ENCODE measurements at regions not wholly inside any gene's neighbourhood (a gene's known extent, or its start where the extent isn't known, plus 50 kb on each side); places are given as distances from the start of the nearest gene placed in this dataset.

- DNase-seq = no peak
Measured at GRCh38 chr12:127268706-127269425, 998.1 kb upstream of the TMEM132C start.

GRCh38 chr12:127270193-127270592 lies 996.8 kb upstream of the TMEM132C start:
- DNase-seq = no peak

- no peak for DNase-seq
Measured at GRCh38 chr12:127271776-127272175, 995.2 kb upstream of the TMEM132C start.

- no peak for DNase-seq
Measured at GRCh38 chr12:127272864-127273263, 994.1 kb upstream of the TMEM132C start.

GRCh38 chr12:127273626-127274025 lies 993.3 kb upstream of the TMEM132C start:
- DNase-seq = no peak

- no peak for DNase-seq
Measured at GRCh38 chr12:127275416-127275815, 991.6 kb upstream of the TMEM132C start.

- DNase-seq = no peak
Measured at GRCh38 chr12:127277882-127278281, 989.1 kb upstream of the TMEM132C start.

- DNase-seq = no peak
Measured at GRCh38 chr12:127278351-127278750, 988.6 kb upstream of the TMEM132C start.

GRCh38 chr12:127280393-127281275 lies 986.3 kb upstream of the TMEM132C start:
- peak in 1 of 2 donors; percentile 8 for DNase-seq

- DNase-seq = no peak
Measured at GRCh38 chr12:127282786-127283565, 984.0 kb upstream of the TMEM132C start.

GRCh38 chr12:127284021-127284420 lies 982.9 kb upstream of the TMEM132C start:
- no peak for DNase-seq

- no peak for DNase-seq
Measured at GRCh38 chr12:127284870-127285431, 982.0 kb upstream of the TMEM132C start.

GRCh38 chr12:127286281-127286680 lies 980.7 kb upstream of the TMEM132C start:
- no peak for DNase-seq

GRCh38 chr12:127287256-127287655 lies 979.7 kb upstream of the TMEM132C start:
- DNase-seq = no peak

GRCh38 chr12:127290251-127290650 lies 976.7 kb upstream of the TMEM132C start:
- DNase-seq = no peak

GRCh38 chr12:127292736-127293135 lies 974.2 kb upstream of the TMEM132C start:
- no peak for DNase-seq

GRCh38 chr12:127293507-127294310 lies 973.3 kb upstream of the TMEM132C start:
- DNase-seq = no peak

GRCh38 chr12:127294651-127295210 lies 972.2 kb upstream of the TMEM132C start:
- DNase-seq = no peak

GRCh38 chr12:127295630-127296029 lies 971.3 kb upstream of the TMEM132C start:
- no peak for DNase-seq

- DNase-seq = no peak
Measured at GRCh38 chr12:127296591-127296990, 970.4 kb upstream of the TMEM132C start.

- DNase-seq = no peak
Measured at GRCh38 chr12:127297327-127297726, 969.6 kb upstream of the TMEM132C start.

- DNase-seq = no peak
Measured at GRCh38 chr12:127300075-127300474, 966.9 kb upstream of the TMEM132C start.
